GM23338 (cell line): ENCODE measurements at regions not wholly inside any gene's neighbourhood (a gene's known extent, or its start where the extent isn't known, plus 50 kb on each side); places are given as distances from the start of the nearest gene placed in this dataset.

ENCODE experiments used
- ATAC-seq: fragments of 200-7000 bp; cut with Tn5 transposase; 3 replicates; pipeline ENCODE4 v1.9.1; 2020
- DNase-seq: peaks from one replicate; pipeline ENCODE4 v3.0.0-alpha.2; 2015; ENCODE audit warnings: low spot score
- H2AFZ ChIP-seq: fragments of 200-600 bp; sonication (generic); 2 replicates; pipeline ENCODE4 v1.8.0; 2016; ENCODE audit warnings: antibody characterized with exemption, mild to moderate bottlenecking, moderate library complexity
- H3F3A ChIP-seq: fragments of 200-600 bp; sonication (generic); replicated peaks from 2 replicates; pipeline ENCODE4 v1.8.0; 2017; ENCODE audit warnings: antibody characterized with exemption, mixed run types, low read depth
- H3K27ac ChIP-seq: fragments of 200-600 bp; sonication (generic); 2 replicates; pipeline ENCODE4 v1.6.1; 2016; ENCODE audit warnings: low read depth
- H3K27me3 ChIP-seq: fragments of 200-600 bp; sonication (generic); 2 replicates; pipeline ENCODE4 v1.8.0; 2016; ENCODE audit warnings: mild to moderate bottlenecking, mixed run types, moderate library complexity; ENCODE audit not compliant: insufficient read depth
- H3K36me3 ChIP-seq: fragments of 200-600 bp; sonication (generic); 2 replicates; pipeline ENCODE4 v1.8.0; 2016; ENCODE audit warnings: mild to moderate bottlenecking; ENCODE audit not compliant: insufficient read depth
- H3K4me1 ChIP-seq: fragments of 200-600 bp; sonication (generic); 2 replicates; pipeline ENCODE4 v1.8.0; 2016; ENCODE audit warnings: mild to moderate bottlenecking, moderate library complexity; ENCODE audit not compliant: insufficient read depth
- H3K4me2 ChIP-seq: fragments of 200-600 bp; sonication (generic); 2 replicates; pipeline ENCODE4 v1.7.1; 2017; ENCODE audit warnings: mixed run types
- H3K4me3 ChIP-seq: fragments of 200-600 bp; sonication (generic); 2 replicates; pipeline ENCODE4 v1.6.1; 2016; ENCODE audit warnings: mixed run types
- H3K79me2 ChIP-seq: fragments of 200-600 bp; sonication (generic); replicated peaks from 2 replicates; pipeline ENCODE4 v1.8.0; 2017; ENCODE audit warnings: mild to moderate bottlenecking; ENCODE audit not compliant: insufficient read depth
- H3K9me2 ChIP-seq: fragments of 200-600 bp; sonication (generic); 2 replicates; pipeline ENCODE4 v1.8.0; 2017; ENCODE audit not compliant: insufficient read depth
- H4K20me1 ChIP-seq: fragments of 200-600 bp; sonication (generic); replicated peaks from 2 replicates; pipeline ENCODE4 v1.8.0; 2017; ENCODE audit warnings: mild to moderate bottlenecking; ENCODE audit not compliant: insufficient read depth
- H3K27ac Mint-ChIP-seq: 2 replicates; pipeline ENCODE4 v1.8.0; 2020; ENCODE audit warnings: inconsistent platforms, mild to moderate bottlenecking, moderate library complexity, mixed read lengths
- H3K27me3 Mint-ChIP-seq: 3 replicates; pipeline ENCODE4 v1.8.0; 2022; ENCODE audit warnings: low read depth, mild to moderate bottlenecking, moderate library complexity, mixed read lengths, inconsistent platforms; ENCODE audit not compliant: insufficient read depth, poor library complexity
- H3K36me3 Mint-ChIP-seq: 3 replicates; pipeline ENCODE4 v1.8.0; 2021; ENCODE audit warnings: low read depth, mild to moderate bottlenecking, inconsistent platforms, moderate library complexity, mixed read lengths
- H3K4me1 Mint-ChIP-seq: 3 replicates; pipeline ENCODE4 v1.8.0; 2020; ENCODE audit warnings: mild to moderate bottlenecking, inconsistent platforms, mixed read lengths
- H3K4me3 Mint-ChIP-seq: 3 replicates; pipeline ENCODE4 v1.8.0; 2021; ENCODE audit warnings: moderate library complexity, mild to moderate bottlenecking, inconsistent platforms, mixed read lengths
- H3K9me3 Mint-ChIP-seq: 3 replicates; pipeline ENCODE4 v1.8.0; 2020; ENCODE audit warnings: moderate library complexity, mild to moderate bottlenecking, inconsistent platforms, mixed read lengths
- CREB1 ChIP-seq: fragments of 250-450 bp; sonication (Bioruptor Pico); IDR thresholded peaks from 2 replicates; pipeline ENCODE4 v1.5.0; 2020; ENCODE audit warnings: low read depth, mild to moderate bottlenecking, moderate library complexity
- CTCF ChIP-seq, 2 experiments: fragments of 200-600 bp in 1 of 2; sonication (generic) in 1 of 2; conservative IDR thresholded peaks; 2 replicates each; pipeline versions ENCODE4 v1.5.1 to v1.6.1; 2016 to 2017; ENCODE audit warnings: antibody characterized with exemption in 2 of 2, low read depth in 2 of 2, mild to moderate bottlenecking in 2 of 2, moderate library complexity in 1 of 2
- ETS1 ChIP-seq: IDR thresholded peaks from 2 replicates; pipeline ENCODE4 v1.6.1; 2016; ENCODE audit warnings: antibody characterized with exemption
- EZH2 ChIP-seq: fragments of 200-600 bp; sonication (generic); IDR thresholded peaks from one replicate; pipeline ENCODE4 v1.8.0; 2017; ENCODE audit warnings: antibody characterized with exemption, mild to moderate bottlenecking, low read depth; ENCODE audit not compliant: unreplicated experiment
- EZH2phosphoT487 ChIP-seq: fragments of 200-600 bp; sonication (generic); IDR thresholded peaks from one replicate; pipeline ENCODE4 v1.8.1; 2018; ENCODE audit warnings: antibody characterized with exemption; ENCODE audit not compliant: unreplicated experiment
- JUNB ChIP-seq: IDR thresholded peaks from one replicate; pipeline ENCODE4 v1.6.1; 2016; ENCODE audit warnings: antibody characterized with exemption; ENCODE audit not compliant: unreplicated experiment
- NANOG ChIP-seq: IDR thresholded peaks from 2 replicates; pipeline ENCODE4 v1.6.1; 2016; ENCODE audit warnings: antibody characterized with exemption, borderline replicate concordance
- POLR2AphosphoS5 ChIP-seq: IDR thresholded peaks from 2 replicates; pipeline ENCODE4 v1.6.1; 2016; ENCODE audit warnings: antibody characterized with exemption, low read depth
- REST ChIP-seq: IDR thresholded peaks from one replicate; pipeline ENCODE4 v1.6.1; 2018; ENCODE audit warnings: antibody characterized with exemption; ENCODE audit not compliant: unreplicated experiment
- STAT1 ChIP-seq: IDR thresholded peaks from one replicate; pipeline ENCODE4 v1.6.1; 2016; ENCODE audit warnings: antibody characterized with exemption; ENCODE audit not compliant: unreplicated experiment
- ZNF114 ChIP-seq: fragments of 250-450 bp; sonication (Bioruptor Pico); IDR thresholded peaks from 2 replicates; pipeline ENCODE4 v1.5.0; 2020; ENCODE audit warnings: mild to moderate bottlenecking, moderate library complexity
- ZNF331 ChIP-seq: fragments of 250-450 bp; sonication (Bioruptor Pico); IDR thresholded peaks from 2 replicates; pipeline ENCODE4 v1.5.0; 2020; ENCODE audit warnings: low read depth, mild to moderate bottlenecking, moderate library complexity
- ZNF462 ChIP-seq: fragments of 250-450 bp; sonication (Bioruptor Pico); IDR thresholded peaks from 2 replicates; pipeline ENCODE4 v1.5.0; 2020; ENCODE audit warnings: mild to moderate bottlenecking, moderate library complexity

- Histone ChIP-seq H3K79me2 (no peaks in the 10 kb centered on the region), H3K36me3 (no peaks in the 10 kb centered on the region), H3K27ac (no peak overlapping the region), H3K9me2 (no peaks in the 10 kb centered on the region), H3K4me3 (no peak overlapping the region), H3K27me3 (no peaks in the 10 kb centered on the region), H3K4me2 (no peak overlapping the region), H4K20me1 (no peaks in the 10 kb centered on the region), H3K4me1 (no peaks in the 10 kb centered on the region), H2AFZ (0 out of 2 replicates have a peak overlapping the region, but pooled peaks have one; percentile 19), H3F3A (no peaks in the 10 kb centered on the region)
- Mint-ChIP-seq H3K4me1 (no peaks in the 10 kb centered on the region), H3K36me3 (no peaks in the 10 kb centered on the region), H3K4me3 (no peak overlapping the region), H3K27me3 (no peaks in the 10 kb centered on the region), H3K9me3 (no peaks in the 10 kb centered on the region; the same call in 2 of the 3 replicates), H3K27ac (no peak overlapping the region)
- no peak for ATAC-seq
- no peak for DNase-seq
- TF ChIP-seq STAT1 (no peak), REST (no peak), ZNF462 (CRISPR knock-in tag) (no peak), ZNF114 (CRISPR knock-in tag) (no peak), JUNB (no peak), ZNF331 (CRISPR knock-in tag) (no peak), CREB1 (CRISPR knock-in tag) (no peak), EZH2 (no peak), NANOG (no peak), POLR2AphosphoS5 (no peak), ETS1 (no peak), CTCF (conservative IDR thresholded peaks at IDR 0.05; ENCODE audit: low read depth in 2 of 2) (no peak), EZH2phosphoT487 (no peak)
These were observed 345.6 kb downstream of the GRB14 start for GRCh38 chr2:164275659-164276058.
